ENCODE measurements at regions not wholly inside any gene's neighbourhood (a gene's known extent, or its start where the extent isn't known, plus 50 kb on each side); places are given as distances from the start of the nearest gene placed in this dataset.

GRCh38 chr14:95408731-95409476 is 89.2 kb upstream of the CLMN start:
- Histone ChIP-seq H3K4me2 (no peak overlapping the region), H3K27ac (ENCODE audit: low read depth) (no peak overlapping the region), H3K4me1 (ENCODE audit: insufficient read depth) (no peaks in the 10 kb centered on the region), H3K9me2 (ENCODE audit: insufficient read depth) (no peaks in the 10 kb centered on the region), H2AFZ (no peak overlapping the region), H3K36me3 (ENCODE audit: insufficient read depth) (no peaks in the 10 kb centered on the region), H3K79me2 (replicated peaks; ENCODE audit: insufficient read depth) (no peaks in the 10 kb centered on the region), H4K20me1 (replicated peaks; ENCODE audit: insufficient read depth) (no peaks in the 10 kb centered on the region), H3K27me3 (ENCODE audit: insufficient read depth) (no peaks in the 10 kb centered on the region), H3K4me3 (no peak overlapping the region), H3F3A (replicated peaks; ENCODE audit: low read depth) (no peaks in the 10 kb centered on the region)
- H3K27ac Mint-ChIP-seq, result no peak overlapping the region
- H3K36me3 Mint-ChIP-seq (ENCODE audit: low read depth), result no peaks in the 10 kb centered on the region
- TF ChIP-seq EZH2 (IDR thresholded peaks at IDR 0.05; ENCODE audit: low read depth, unreplicated experiment) (no peak), JUNB (IDR thresholded peaks at IDR 0.05; ENCODE audit: unreplicated experiment) (no peak)
- H3K9me3 Mint-ChIP-seq, result no peaks in the 10 kb centered on the region
- 0 out of 3 replicates have a peak, but pooled peaks cover 9% of the 10 kb centered on the region for H3K4me1 Mint-ChIP-seq
- DNase-seq (ENCODE audit: low spot score), result no peak
- no peak overlapping the region for H3K4me3 Mint-ChIP-seq
- ATAC-seq, result no peak
- peaks cover 18% of the 10 kb centered on the region for H3K27me3 Mint-ChIP-seq (ENCODE audit: insufficient read depth, low read depth, poor library complexity)

DNA sequence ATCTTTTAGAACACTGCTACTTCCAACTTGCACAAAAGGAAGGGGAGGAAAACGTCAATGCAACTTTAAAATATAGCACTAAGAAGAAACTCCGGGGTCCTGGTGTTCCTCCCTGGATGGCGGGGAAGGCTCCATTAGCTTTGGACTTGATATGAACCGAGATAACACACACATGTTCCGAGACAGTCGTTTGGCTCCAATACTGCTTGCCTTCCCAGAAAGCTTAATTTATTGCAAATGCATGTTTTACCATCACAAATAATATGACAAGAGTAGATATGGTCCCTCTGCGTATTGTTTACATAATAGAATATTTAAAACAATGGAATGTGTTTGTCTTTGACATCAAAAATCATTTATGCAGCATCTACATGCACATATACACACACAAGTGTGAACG is 87.6 kb upstream of the CLMN start:
- Histone ChIP-seq H3K27ac (ENCODE audit: low read depth) (no peak overlapping the region), H3K4me3 (no peak overlapping the region), H3K27me3 (ENCODE audit: insufficient read depth) (no peaks in the 10 kb centered on the region), H3K4me2 (no peak overlapping the region), H2AFZ (no peak overlapping the region), H3K4me1 (ENCODE audit: insufficient read depth) (no peaks in the 10 kb centered on the region), H4K20me1 (replicated peaks; ENCODE audit: insufficient read depth) (no peaks in the 10 kb centered on the region), H3F3A (replicated peaks; ENCODE audit: low read depth) (no peaks in the 10 kb centered on the region), H3K79me2 (replicated peaks; ENCODE audit: insufficient read depth) (no peaks in the 10 kb centered on the region), H3K9me2 (ENCODE audit: insufficient read depth) (no peaks in the 10 kb centered on the region), H3K36me3 (ENCODE audit: insufficient read depth) (no peaks in the 10 kb centered on the region)
- Mint-ChIP-seq H3K4me3 (no peak overlapping the region), H3K9me3 (no peaks in the 10 kb centered on the region), H3K36me3 (ENCODE audit: low read depth) (no peaks in the 10 kb centered on the region), H3K27ac (no peak overlapping the region), H3K27me3 (ENCODE audit: insufficient read depth, low read depth, poor library complexity) (peaks cover 11% of the 10 kb centered on the region), H3K4me1 (0 out of 3 replicates have a peak, but pooled peaks cover 4% of the 10 kb centered on the region)
- DNase-seq (ENCODE audit: low spot score) (no peak), ATAC-seq (no peak)
- TF ChIP-seq ZNF462 (CRISPR knock-in tag; IDR thresholded peaks at IDR 0.05), result no peak
- TF ChIP-seq JUNB (IDR thresholded peaks at IDR 0.05; ENCODE audit: unreplicated experiment), result no peak
- no peak for TF ChIP-seq ZNF331 (CRISPR knock-in tag; IDR thresholded peaks at IDR 0.05; ENCODE audit: low read depth)
- TF ChIP-seq CREB1 (CRISPR knock-in tag; IDR thresholded peaks at IDR 0.05; ENCODE audit: low read depth), result no peak
- no peak for TF ChIP-seq EZH2 (IDR thresholded peaks at IDR 0.05; ENCODE audit: low read depth, unreplicated experiment)
- TF ChIP-seq, protein P1, sequence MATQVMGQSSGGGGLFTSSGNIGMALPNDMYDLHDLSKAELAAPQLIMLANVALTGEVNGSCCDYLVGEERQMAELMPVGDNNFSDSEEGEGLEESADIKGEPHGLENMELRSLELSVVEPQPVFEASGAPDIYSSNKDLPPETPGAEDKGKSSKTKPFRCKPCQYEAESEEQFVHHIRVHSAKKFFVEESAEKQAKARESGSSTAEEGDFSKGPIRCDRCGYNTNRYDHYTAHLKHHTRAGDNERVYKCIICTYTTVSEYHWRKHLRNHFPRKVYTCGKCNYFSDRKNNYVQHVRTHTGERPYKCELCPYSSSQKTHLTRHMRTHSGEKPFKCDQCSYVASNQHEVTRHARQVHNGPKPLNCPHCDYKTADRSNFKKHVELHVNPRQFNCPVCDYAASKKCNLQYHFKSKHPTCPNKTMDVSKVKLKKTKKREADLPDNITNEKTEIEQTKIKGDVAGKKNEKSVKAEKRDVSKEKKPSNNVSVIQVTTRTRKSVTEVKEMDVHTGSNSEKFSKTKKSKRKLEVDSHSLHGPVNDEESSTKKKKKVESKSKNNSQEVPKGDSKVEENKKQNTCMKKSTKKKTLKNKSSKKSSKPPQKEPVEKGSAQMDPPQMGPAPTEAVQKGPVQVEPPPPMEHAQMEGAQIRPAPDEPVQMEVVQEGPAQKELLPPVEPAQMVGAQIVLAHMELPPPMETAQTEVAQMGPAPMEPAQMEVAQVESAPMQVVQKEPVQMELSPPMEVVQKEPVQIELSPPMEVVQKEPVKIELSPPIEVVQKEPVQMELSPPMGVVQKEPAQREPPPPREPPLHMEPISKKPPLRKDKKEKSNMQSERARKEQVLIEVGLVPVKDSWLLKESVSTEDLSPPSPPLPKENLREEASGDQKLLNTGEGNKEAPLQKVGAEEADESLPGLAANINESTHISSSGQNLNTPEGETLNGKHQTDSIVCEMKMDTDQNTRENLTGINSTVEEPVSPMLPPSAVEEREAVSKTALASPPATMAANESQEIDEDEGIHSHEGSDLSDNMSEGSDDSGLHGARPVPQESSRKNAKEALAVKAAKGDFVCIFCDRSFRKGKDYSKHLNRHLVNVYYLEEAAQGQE (IDR thresholded peaks at IDR 0.05; ENCODE audit: unreplicated experiment), result no peak
- TF ChIP-seq, protein P2, sequence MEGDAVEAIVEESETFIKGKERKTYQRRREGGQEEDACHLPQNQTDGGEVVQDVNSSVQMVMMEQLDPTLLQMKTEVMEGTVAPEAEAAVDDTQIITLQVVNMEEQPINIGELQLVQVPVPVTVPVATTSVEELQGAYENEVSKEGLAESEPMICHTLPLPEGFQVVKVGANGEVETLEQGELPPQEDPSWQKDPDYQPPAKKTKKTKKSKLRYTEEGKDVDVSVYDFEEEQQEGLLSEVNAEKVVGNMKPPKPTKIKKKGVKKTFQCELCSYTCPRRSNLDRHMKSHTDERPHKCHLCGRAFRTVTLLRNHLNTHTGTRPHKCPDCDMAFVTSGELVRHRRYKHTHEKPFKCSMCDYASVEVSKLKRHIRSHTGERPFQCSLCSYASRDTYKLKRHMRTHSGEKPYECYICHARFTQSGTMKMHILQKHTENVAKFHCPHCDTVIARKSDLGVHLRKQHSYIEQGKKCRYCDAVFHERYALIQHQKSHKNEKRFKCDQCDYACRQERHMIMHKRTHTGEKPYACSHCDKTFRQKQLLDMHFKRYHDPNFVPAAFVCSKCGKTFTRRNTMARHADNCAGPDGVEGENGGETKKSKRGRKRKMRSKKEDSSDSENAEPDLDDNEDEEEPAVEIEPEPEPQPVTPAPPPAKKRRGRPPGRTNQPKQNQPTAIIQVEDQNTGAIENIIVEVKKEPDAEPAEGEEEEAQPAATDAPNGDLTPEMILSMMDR (conservative IDR thresholded peaks at IDR 0.05; ENCODE audit: low read depth in 2 of 2), result no peak
- TF ChIP-seq POLR2AphosphoS5 (IDR thresholded peaks at IDR 0.05; ENCODE audit: low read depth), result no peak
- no peak for TF ChIP-seq EZH2phosphoT487 (IDR thresholded peaks at IDR 0.05; ENCODE audit: unreplicated experiment)
- TF ChIP-seq STAT1 (IDR thresholded peaks at IDR 0.05; ENCODE audit: unreplicated experiment), result no peak
